T-helper 1 cell treated with Interleukin-12 subunit alpha and Interleukin-12 subunit beta and Interleukin-4 antibody, amounts not matched to agents 30 μg/mL and 1 μg/mL, for 36 hours (primary cell): ENCODE measurements at regions not wholly inside any gene's neighbourhood (a gene's known extent, or its start where the extent isn't known, plus 50 kb on each side); places are given as distances from the start of the nearest gene placed in this dataset.
"Not testable (repeated sequence)": the region's sequence is repeated elsewhere in the genome, so short reads cannot be mapped to it uniquely, and the experiment has no call there.

ENCODE experiments used
- H3K27ac Mint-ChIP-seq: one replicate; pipeline ENCODE4 v1.8.0; 2021; ENCODE audit warnings: mild to moderate bottlenecking, mixed read lengths
- H3K27me3 Mint-ChIP-seq: one replicate; pipeline ENCODE4 v1.8.0; 2021; ENCODE audit warnings: low read depth, mixed read lengths
- H3K36me3 Mint-ChIP-seq: one replicate; pipeline ENCODE4 v1.8.0; 2021; ENCODE audit warnings: low read depth, mixed read lengths
- H3K4me1 Mint-ChIP-seq: one replicate; pipeline ENCODE4 v1.8.0; 2021; ENCODE audit warnings: low read depth, mixed read lengths
- H3K4me3 Mint-ChIP-seq: one replicate; pipeline ENCODE4 v1.8.0; 2021; ENCODE audit warnings: mild to moderate bottlenecking, moderate library complexity, mixed read lengths
- H3K9me3 Mint-ChIP-seq: one replicate; pipeline ENCODE4 v1.8.0; 2021; ENCODE audit warnings: mixed read lengths

- Mint-ChIP-seq H3K4me3 (no peak overlapping the region), H3K36me3 (no peaks in the 10 kb centered on the region), H3K27ac (no peak overlapping the region), H3K9me3 (no peaks in the 10 kb centered on the region), H3K27me3 (no peaks in the 10 kb centered on the region), H3K4me1 (peaks cover 44% of the 10 kb centered on the region)
Measured at GRCh38 chr13:42373048-42373812, 101.3 kb downstream of the AKAP11 start.

GRCh38 chr13:42375663-42376062 lies 103.7 kb downstream of the AKAP11 start:
- Mint-ChIP-seq H3K36me3 (no peaks in the 10 kb centered on the region), H3K4me3 (no peak overlapping the region), H3K4me1 (peaks cover 52% of the 10 kb centered on the region), H3K27ac (no peak overlapping the region), H3K27me3 (no peaks in the 10 kb centered on the region), H3K9me3 (no peaks in the 10 kb centered on the region)

- H3K4me1 Mint-ChIP-seq = peaks cover 46% of the 10 kb centered on the region
Measured at GRCh38 chr13:42377640-42378382, 105.9 kb downstream of the AKAP11 start.

GRCh38 chr13:42378383-42378780 lies 106.4 kb downstream of the AKAP11 start:
- H3K27ac Mint-ChIP-seq = peak overlapping the region; percentile 79
- peaks cover 9% of the 10 kb centered on the region for H3K9me3 Mint-ChIP-seq
- H3K4me1 Mint-ChIP-seq = peaks cover 46% of the 10 kb centered on the region
- H3K4me3 Mint-ChIP-seq = no peak overlapping the region
- no peaks in the 10 kb centered on the region for H3K27me3 Mint-ChIP-seq
- no peaks in the 10 kb centered on the region for H3K36me3 Mint-ChIP-seq

More at GRCh38 chr13:42377640-42378382, 105.9 kb downstream of the AKAP11 start:
- H3K27me3 Mint-ChIP-seq = no peaks in the 10 kb centered on the region
- peaks cover 9% of the 10 kb centered on the region for H3K9me3 Mint-ChIP-seq
- no peaks in the 10 kb centered on the region for H3K36me3 Mint-ChIP-seq
- peak overlapping the region; percentile 9 for H3K4me3 Mint-ChIP-seq
- H3K27ac Mint-ChIP-seq = peak overlapping the region; percentile 79

- Mint-ChIP-seq H3K27ac (peak overlapping the region; percentile 79), H3K9me3 (peaks cover 9% of the 10 kb centered on the region), H3K4me1 (peaks cover 46% of the 10 kb centered on the region), H3K27me3 (no peaks in the 10 kb centered on the region), H3K4me3 (no peak overlapping the region), H3K36me3 (no peaks in the 10 kb centered on the region)
Measured at GRCh38 chr13:42379241-42379640, 107.3 kb downstream of the AKAP11 start.

GRCh38 chr13:42380420-42381164 lies 108.6 kb downstream of the AKAP11 start:
- Mint-ChIP-seq H3K9me3 (peaks cover 9% of the 10 kb centered on the region), H3K4me3 (no peak overlapping the region), H3K27ac (no peak overlapping the region), H3K27me3 (no peaks in the 10 kb centered on the region), H3K36me3 (no peaks in the 10 kb centered on the region), H3K4me1 (peaks cover 42% of the 10 kb centered on the region)

GRCh38 chr13:42381165-42381425 lies 109.1 kb downstream of the AKAP11 start:
- Mint-ChIP-seq H3K36me3 (no peaks in the 10 kb centered on the region), H3K27ac (no peak overlapping the region), H3K9me3 (peaks cover 9% of the 10 kb centered on the region), H3K4me3 (no peak overlapping the region), H3K4me1 (peaks cover 39% of the 10 kb centered on the region), H3K27me3 (no peaks in the 10 kb centered on the region)

- H3K4me3 Mint-ChIP-seq, H3K27ac Mint-ChIP-seq: not testable (repeated sequence)
Measured at GRCh38 chr13:42381426-42381825, 109.5 kb downstream of the AKAP11 start.

GRCh38 chr13:42383025-42383424 lies 111.1 kb downstream of the AKAP11 start:
- Mint-ChIP-seq H3K27me3 (no peaks in the 10 kb centered on the region), H3K9me3 (peaks cover 9% of the 10 kb centered on the region), H3K27ac (no peak overlapping the region), H3K4me1 (peaks cover 31% of the 10 kb centered on the region), H3K36me3 (no peaks in the 10 kb centered on the region), H3K4me3 (no peak overlapping the region)

More at GRCh38 chr13:42381426-42381825, 109.5 kb downstream of the AKAP11 start:
- not testable (repeated sequence) for H3K27me3 Mint-ChIP-seq, H3K9me3 Mint-ChIP-seq, H3K36me3 Mint-ChIP-seq
- peaks cover 37% of the 10 kb centered on the region for H3K4me1 Mint-ChIP-seq

- Mint-ChIP-seq H3K36me3 (no peaks in the 10 kb centered on the region), H3K27me3 (no peaks in the 10 kb centered on the region), H3K27ac (no peak overlapping the region), H3K4me1 (peaks cover 27% of the 10 kb centered on the region), H3K9me3 (peaks cover 9% of the 10 kb centered on the region), H3K4me3 (no peak overlapping the region)
Measured at GRCh38 chr13:42384265-42384664, 112.3 kb downstream of the AKAP11 start.

GRCh38 chr13:42388326-42388725 lies 116.4 kb downstream of the AKAP11 start:
- Mint-ChIP-seq H3K4me3 (no peak overlapping the region), H3K9me3 (no peaks in the 10 kb centered on the region), H3K27ac (no peak overlapping the region), H3K36me3 (peaks cover 3% of the 10 kb centered on the region), H3K4me1 (peaks cover 35% of the 10 kb centered on the region), H3K27me3 (no peaks in the 10 kb centered on the region)

GRCh38 chr13:42389041-42389440 lies 117.1 kb downstream of the AKAP11 start:
- H3K27ac Mint-ChIP-seq = no peak overlapping the region
- H3K9me3 Mint-ChIP-seq = no peaks in the 10 kb centered on the region
- peaks cover 3% of the 10 kb centered on the region for H3K36me3 Mint-ChIP-seq
- H3K4me1 Mint-ChIP-seq = peaks cover 42% of the 10 kb centered on the region
- no peak overlapping the region for H3K4me3 Mint-ChIP-seq
- no peaks in the 10 kb centered on the region for H3K27me3 Mint-ChIP-seq

- Mint-ChIP-seq H3K4me1 (peaks cover 66% of the 10 kb centered on the region), H3K36me3 (peaks cover 3% of the 10 kb centered on the region), H3K9me3 (no peaks in the 10 kb centered on the region), H3K27me3 (no peaks in the 10 kb centered on the region), H3K27ac (peak overlapping the region; percentile 94), H3K4me3 (peak overlapping the region; percentile 73)
Measured at GRCh38 chr13:42392180-42392579, 120.2 kb downstream of the AKAP11 start.

GRCh38 chr13:42392716-42393572 lies 121.0 kb downstream of the AKAP11 start:
- H3K4me1 Mint-ChIP-seq = peaks cover 65% of the 10 kb centered on the region
- H3K27ac Mint-ChIP-seq = peak overlapping the region; percentile 94
- H3K9me3 Mint-ChIP-seq = no peaks in the 10 kb centered on the region
- H3K36me3 Mint-ChIP-seq = peaks cover 3% of the 10 kb centered on the region
- no peaks in the 10 kb centered on the region for H3K27me3 Mint-ChIP-seq
- peak overlapping the region; percentile 73 for H3K4me3 Mint-ChIP-seq
